AG20443 (cell line): ENCODE measurements at regions not wholly inside any gene's neighbourhood (a gene's known extent, or its start where the extent isn't known, plus 50 kb on each side); places are given as distances from the start of the nearest gene placed in this dataset.
"Not testable (repeated sequence)": the region's sequence is repeated elsewhere in the genome, so short reads cannot be mapped to it uniquely, and the experiment has no call there.

ENCODE experiments used
- DNase-seq: peaks from one replicate; pipeline ENCODE4 v3.0.0; 2012; ENCODE audit warnings: low spot score, mixed read lengths

DNA sequence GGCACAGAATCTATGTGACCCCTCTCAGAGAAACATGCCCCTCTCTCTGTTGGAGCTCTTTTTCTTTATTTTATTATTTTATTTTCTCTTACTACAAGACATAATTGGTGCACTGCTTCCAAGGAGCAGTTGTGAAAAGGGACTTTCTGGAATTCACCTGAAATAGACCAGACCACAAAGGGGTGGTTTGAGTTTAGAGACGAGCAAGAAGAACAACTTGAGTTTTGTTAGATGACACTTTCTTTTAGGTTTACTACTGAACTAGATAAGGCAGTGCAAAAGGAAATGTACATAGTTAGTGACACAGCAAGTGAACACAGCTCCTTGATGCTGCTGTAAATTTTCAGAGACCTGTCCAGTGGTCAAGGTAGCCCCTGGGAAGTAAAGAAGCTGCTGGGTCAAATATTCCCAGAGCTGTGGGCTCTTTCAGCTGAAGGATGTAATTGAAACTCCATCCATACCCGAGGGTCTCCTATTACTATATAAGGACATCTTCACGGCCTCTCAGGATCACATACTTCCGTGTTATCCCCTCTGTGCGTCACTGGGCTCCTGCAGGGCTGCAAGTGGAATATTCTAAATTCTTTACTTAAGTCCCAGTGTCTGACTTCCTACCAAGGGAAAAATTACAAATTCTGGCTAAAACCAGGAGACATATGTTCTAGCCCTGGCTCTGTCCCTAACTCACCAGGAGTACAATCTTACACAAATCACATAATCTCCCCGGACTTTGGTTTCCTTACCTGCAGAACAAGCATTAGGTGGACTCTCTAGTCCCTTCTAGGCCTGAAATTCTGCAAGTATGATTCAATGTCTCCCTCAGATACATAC, 69.1 kb upstream of the ADTRP start:
- DNase-seq, result no peak

DNA sequence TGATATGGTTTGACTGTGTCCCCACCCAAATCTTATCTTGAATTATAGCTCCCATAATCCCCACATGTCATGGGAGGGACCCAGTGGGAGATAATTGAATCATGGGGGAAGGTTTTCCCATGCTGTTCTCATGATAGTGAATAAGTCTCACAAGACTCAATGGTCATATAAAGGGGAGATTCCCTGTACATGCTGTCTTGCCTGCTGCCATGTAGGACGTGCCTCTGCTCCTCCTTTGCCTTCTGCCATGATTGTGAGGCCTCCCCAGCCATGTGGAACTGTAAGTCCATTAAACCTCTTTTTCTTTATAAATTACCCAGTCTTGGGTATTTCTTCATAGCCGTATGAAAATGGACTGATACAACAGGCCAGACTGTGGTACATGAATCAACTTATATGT, 68.5 kb upstream of the ADTRP start:
- not testable (repeated sequence) for DNase-seq

DNA sequence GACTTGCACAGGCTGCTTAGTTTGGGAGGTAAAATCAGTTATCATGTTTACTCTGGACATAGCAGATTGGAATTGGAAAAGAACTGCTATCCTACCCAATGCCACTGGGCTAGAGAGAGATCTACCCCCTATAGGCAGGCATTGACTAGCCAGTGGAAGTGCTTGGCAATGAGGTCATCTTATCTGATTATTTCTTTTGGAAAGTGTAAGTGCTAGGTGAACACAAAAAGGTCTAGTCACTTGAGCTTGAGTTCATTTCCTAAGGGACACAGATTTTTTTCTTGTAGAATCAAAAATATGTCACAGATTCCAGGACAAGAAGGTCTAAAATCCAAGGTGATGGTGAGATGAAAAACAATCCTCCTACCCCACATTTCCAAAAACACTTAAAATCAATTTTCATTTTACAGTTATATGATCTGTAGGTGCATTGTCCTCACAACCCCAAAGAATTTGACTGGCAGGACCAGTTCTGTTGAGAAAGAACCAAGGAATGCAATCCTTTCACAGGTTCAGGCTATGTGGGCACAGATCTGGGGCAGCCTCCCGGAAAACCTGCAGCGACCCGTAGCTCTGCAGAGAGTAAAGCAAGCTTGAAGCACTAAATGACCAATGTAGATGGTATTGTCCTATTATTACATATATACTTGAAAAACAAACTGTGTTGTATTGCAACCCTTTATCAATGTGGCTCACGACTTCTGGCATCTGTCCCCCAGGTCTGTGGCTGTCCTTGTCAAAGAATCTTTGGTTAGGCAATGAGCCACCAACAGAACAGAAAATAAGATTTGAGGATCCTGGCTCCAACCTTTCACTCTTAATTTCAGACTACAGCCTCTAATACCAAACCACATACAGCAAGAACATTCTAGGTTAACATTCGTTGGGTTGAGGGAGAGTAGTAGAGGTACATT, 67.3 kb upstream of the ADTRP start:
- DNase-seq, result no peak

DNA sequence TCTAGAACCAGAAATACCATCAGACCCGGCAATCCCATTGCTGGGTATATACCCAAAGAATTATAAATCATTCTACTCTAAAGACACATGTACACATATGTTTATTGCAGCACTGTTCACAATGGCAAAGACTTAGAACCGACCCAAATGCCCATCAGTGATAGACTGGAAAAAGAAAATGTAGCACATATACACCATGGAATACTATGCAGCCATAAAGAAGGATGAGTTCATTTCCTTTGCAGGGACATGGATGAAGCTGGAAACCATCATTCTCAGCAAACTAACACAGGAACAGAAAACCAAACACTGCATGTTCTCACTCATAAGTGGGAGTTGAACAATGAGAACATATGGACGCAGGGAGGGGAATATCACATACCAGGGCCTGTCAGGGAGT, 64.2 kb upstream of the ADTRP start:
- DNase-seq, result not testable (repeated sequence)

DNA sequence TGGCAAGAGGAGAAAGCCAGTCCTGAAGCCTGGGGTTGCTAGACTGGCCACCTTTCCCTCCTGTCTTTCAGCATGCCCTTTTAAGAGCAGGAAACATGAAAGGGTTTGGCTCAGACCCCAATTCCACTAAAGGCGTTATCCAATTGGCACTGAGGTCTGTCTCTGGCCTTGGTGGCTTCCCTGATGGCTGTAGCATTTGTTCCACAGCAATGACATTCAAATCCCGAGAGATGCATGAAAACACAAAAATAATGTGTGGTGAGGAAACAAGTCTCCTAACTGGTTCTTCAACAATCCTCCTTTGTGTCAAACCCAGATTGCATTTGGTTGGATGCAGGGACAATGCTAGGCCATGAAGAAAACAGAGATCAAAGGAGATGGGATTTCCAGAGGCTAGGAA, 56.5 kb upstream of the ADTRP start:
- no peak for DNase-seq

DNA sequence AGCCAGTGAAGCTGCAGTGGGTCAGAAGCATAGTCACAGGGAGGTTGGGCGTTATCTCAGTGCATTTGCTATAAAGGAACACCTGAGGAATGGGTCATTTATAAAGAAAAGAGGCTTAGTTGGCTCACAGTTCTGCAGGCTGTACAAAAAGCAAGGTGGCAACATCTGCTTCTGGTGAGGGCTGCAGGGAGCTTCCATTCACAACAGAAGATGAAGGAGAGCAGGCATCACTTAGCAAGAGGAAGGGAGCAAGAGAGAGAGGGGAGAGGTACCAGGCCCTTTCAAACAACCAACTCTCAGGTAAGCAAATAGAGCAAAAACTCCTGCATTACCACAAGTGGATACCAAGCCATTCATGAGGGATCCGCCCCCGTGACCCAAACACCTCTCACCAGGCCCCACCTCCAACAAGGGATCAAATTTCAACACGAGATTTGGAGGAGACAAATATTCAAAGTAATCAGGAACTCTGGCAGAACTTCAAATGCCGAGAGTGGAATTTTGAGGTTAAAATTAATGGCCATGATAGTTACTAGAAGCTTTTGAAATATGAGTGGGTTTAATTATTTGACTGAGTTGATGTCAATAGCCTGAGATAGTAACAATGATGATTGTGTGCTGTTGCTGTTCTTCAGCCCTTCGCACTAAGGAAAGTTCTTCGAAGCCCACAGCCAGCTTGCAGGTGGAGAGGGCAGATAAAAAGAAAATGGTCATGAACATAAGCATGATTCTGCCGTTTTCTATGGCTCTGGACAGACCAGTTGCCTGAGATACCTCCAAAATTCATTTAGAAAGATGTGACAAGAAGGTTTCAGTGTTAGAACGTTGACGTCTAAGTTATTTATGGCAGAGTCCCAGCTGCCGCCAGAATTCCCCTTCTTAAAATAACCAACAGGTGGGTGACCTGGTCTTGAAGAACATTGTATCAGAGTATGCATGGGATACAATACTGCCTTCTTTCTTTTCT, 55.3 kb upstream of the ADTRP start:
- no peak for DNase-seq

DNA sequence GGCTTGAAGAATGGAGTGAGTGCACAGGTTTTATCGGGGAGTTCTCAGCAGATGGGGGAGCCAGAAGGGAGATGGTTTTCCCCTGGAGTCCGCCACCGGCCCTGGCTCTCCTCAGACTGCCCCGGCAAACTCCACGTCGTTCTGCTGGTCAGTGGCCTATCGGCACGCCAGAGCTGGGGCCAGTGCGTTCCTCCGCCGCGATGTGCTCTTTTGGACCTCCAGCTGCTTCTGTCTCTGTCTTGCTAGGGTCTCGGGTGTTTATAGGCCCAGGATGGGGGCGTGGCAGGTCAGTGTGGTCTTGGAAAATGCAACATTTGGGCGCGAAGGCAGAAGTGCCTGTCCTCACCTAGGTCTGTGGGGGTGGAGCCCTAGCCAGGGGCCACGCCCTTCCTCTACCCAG, 53.0 kb upstream of the ADTRP start:
- DNase-seq, result no peak

DNA sequence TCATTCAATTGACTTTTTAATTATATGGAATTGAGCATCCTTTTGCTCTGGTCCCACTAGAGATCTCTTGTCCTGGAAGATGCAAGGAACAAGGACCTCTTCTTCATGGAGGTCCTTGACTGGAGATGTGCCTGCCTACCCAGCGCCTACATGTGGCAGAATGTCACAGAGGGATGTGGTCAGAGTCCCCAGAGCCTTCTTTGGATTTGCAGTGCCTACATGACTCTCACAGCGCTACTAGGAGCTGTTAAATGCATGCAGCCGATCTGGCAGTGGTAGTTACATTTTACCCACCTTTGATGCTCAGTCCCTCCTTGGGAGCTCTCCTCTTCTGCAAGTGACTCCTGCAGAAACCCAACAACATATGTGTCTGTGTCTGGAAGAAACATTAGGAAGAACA, 51.9 kb upstream of the ADTRP start:
- DNase-seq, result no peak

DNA sequence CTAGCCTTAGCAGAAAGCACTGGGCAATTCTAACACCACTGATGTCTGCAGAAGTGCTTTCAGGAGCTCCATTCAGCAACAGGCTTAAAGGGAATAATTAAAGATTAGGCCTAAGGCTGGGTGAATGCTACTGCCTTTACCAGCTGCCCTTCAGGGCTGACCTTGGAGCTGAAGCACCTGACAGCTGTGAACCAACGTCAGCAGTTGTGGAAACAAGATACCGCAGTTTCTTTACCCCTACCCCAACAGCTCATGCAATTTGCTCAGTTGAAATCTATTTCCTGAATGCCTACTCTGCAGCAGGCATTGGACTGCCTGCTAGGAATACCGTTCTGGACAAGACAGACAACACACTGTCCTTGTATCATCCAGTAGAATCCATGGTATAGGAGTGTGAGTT, 51.5 kb upstream of the ADTRP start:
- DNase-seq, result no peak

DNA sequence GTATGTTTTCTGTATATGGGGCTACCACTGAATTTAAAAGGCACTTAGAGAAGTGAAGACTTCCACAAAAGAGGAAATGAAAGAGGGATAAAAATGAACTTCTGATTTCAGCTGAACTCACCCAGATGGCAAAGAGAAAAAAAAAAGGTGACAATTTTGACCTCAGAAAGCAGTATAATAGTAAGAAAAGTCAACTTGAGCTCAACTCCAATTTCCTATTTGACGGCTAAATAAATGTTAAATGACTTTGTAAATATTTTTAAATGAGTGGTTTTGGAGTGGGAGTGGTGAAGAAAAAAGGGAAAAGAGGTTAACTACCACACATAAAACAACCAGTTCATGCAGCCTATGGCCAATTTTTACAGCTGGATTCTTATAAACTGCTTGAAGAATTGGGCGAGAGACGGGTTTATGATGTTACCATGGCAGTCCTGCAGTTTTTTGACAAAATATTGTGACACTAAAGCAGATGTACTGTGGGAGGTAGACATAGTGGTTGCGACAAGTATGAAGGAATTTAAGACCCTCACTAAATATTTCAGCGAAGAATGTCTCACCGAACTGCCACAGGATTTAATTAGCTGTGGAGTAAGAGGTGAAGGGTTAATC, 49.8 kb upstream of the ADTRP start:
- no peak for DNase-seq
